HG03457 (cell line): ENCODE measurements at regions not wholly inside any gene's neighbourhood (a gene's known extent, or its start where the extent isn't known, plus 50 kb on each side); places are given as distances from the start of the nearest gene placed in this dataset.
"Not testable (repeated sequence)": the region's sequence is repeated elsewhere in the genome, so short reads cannot be mapped to it uniquely, and the experiment has no call there.

Source experiments
- ATAC-seq: cut with Tn5 transposase; IDR thresholded peaks from one replicate; pipeline ENCODE4 v1.9.1; 2021; ENCODE audit warnings: moderate number of reproducible peaks; ENCODE audit not compliant: unreplicated experiment

DNA sequence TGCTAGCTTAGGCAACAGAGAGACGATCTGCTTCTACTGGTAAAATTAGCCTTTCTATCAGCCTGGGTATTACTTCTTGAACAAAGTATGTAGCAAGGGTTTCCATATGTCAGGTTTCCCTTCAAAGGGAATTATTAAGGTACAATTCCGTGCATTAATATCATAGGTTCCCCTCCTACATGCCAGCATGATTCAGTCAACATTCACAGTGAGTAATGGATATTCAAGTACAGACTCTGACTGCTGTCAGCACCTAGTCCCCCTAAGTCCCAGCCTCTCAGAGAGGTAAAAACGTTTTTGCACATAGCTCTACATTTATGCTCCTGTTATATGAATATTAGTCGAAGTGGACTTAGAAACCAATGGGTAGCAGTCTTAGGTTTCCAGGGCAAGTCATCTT lies 322.4 kb upstream of the CCNG1 start:
- ATAC-seq: no peak

DNA sequence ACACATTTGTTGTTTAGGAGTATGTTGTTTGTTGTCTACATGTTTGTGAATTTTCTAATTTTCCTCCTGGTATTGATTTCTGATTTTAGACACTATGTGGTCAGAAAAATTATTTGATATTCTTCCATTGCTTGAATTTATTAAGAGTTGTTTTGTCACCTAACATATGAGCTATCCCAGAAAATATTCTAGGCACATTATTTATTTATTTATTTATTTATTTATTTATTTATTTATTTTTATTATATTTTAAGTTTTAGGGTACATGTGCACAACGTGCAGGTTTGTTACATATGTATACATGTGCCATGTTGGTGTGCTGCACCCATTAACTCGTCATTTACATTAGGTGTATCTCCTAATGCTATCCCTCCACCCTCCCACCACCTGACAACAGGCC lies 320.8 kb upstream of the CCNG1 start:
- not testable (repeated sequence) for ATAC-seq

DNA sequence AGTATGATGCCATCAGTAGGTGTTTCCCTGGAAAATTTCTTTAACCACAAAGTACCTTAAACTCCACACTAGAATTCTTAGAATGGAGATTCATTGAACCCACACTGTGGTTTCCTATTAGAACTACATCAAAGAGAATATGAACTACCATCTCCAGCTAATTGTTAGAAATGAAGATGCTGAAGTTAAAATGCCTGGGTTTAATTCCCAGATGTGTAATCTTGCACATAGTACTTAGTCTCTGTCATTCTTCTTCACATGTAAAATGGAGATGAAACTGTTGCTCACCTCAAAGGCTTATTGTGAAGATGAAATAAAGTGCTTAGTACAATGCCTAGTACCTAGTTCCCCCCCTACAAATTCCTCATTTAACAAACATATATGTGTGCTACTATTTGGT lies 303.3 kb upstream of the CCNG1 start:
- ATAC-seq: no peak

DNA sequence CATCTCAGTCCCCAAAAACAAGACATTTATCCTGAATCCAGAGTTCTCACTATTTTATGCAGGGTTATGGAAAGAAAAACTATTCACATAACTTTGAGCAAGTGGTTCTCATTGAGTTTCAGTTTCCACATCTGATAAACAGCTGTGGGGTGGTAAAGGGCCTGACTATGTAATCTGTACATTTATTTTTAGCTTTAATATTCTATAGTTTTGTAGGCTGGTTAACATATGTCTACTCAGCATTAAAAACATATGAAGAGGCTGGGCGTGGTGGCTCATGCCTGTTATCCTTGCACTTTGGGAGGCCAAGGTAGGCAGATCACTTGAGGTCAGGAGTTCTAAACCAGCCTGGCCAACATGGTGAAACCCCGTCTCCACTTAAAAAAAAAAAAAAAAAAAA lies 301.5 kb upstream of the CCNG1 start:
- no peak for ATAC-seq

DNA sequence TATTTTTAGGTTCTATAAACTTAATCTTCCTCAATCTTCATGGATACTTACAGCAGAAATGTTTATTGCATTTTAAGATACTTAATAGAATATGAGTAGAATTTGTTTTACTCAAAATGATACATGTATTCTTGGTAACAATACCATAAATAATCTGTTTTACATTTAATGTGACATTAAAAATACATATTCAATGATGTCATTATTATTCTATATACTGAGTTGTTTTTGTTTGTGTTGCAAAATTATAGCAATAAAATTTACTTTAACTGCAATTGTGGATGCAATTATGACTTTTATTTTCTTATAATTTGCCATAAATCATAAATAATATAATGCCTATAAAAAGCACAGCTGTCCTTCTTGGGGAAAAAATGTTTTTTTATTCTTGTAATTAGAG lies 275.9 kb upstream of the CCNG1 start:
- no peak for ATAC-seq

DNA sequence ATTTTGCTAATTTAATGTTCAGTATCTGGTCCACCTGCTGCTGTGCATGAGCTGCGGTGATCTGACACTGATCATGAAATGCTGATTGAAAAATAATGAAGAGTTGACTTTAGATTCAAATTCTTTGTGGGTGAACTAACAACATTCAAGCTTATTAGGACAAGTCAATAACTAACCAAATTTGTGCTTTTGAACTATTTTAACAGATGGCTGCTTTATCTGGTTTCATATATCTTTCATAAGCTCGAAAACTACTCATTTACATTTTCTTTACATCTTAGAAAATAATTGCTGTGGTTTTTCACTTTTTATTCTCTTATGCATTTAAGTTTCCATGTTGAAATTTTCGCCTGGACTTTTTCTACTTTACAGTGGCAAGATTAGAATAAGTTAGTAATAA lies 274.8 kb upstream of the CCNG1 start:
- no peak for ATAC-seq

DNA sequence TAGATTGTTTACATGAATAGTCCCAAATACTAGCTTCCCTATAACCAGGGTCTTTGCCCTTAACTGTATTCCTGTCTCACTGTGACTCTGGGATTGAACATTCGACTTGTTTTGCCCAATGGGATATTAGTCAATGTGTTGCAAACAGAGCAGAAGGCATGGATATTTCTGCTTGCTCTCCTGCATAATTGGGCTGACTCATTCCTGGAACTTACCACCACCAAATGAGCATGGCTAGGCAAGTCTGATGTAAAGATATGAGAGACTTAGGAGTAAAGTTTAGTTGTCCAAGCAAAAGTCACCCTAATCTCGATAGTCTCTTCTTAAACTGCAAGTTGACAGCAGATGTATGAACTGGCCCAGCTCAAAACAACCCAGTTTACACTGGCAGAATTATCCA lies 273.5 kb upstream of the CCNG1 start:
- no peak for ATAC-seq

DNA sequence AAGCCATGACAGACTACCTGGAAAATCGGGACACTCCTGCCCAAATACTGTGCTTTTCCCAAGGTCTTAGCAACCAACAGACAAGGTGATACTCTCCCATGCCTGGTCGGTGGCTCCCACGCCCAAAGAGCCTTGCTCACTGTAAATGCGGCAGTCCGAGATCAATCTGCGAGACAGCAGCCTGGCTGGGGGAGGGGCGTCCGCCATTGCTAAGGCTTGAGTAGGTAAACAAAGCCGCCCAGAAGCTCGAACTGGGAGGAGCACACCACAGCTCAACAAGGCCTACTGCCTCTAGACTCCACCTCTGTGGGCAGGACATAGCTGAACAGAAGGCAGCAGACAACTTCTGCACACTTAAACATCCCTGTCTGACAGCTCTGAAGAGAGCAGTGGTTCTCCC lies 272.1 kb upstream of the CCNG1 start:
- ATAC-seq: no peak

DNA sequence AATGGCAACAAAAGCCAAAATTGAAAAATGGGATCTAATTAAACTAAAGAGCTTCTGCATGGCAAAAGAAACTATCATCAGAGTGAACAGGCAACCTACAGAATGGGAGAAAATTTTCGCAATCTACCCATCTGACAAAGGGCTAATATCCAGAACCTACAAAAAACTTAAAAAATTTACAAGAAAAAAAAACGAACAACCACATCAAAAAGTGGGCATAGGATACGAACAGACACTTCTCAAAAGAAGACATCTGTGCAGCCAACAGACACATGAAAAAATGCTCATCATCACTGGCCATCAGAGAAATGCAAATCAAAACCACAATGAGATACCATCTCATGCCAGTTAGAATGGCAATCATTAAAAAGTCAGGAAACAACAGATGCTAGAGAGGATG lies 267.2 kb upstream of the CCNG1 start:
- not testable (repeated sequence) for ATAC-seq

DNA sequence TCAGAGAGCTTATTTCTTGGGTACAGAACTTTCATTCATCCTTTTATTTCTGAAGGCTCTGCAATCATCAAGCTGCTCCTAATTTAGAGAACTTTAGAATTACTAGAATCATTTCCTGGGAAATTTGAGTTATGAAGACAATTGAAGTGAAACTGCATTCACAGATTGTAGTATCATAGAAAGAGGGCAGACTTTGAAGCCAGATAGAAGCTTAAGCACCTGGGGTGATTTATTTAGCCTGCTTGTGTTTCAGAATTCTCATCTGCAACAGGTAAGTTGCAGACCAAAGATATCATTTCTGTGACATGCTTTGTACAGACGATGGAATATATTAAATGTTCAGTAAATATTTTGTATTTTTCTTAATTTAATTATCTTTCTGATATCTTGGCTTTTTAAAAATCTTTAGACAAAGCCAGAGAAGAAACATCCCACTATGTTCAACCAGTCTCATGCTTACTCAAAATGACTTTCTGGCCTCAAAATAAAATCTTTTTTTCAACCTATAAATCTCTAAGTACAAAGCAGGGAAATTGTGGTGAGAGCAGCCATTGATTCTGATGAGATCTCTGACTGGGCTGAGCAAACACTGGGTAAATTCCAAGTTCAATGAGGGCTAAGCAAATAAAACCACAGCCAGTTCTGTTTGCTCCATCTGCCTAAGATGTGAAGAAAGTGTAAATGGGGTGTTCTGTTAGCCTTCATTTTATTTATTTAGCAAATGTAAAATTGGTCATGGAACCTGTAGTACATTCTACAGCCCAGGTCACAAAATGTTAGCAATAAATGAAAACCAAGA lies 264.7 kb upstream of the CCNG1 start:
- no peak for ATAC-seq

DNA sequence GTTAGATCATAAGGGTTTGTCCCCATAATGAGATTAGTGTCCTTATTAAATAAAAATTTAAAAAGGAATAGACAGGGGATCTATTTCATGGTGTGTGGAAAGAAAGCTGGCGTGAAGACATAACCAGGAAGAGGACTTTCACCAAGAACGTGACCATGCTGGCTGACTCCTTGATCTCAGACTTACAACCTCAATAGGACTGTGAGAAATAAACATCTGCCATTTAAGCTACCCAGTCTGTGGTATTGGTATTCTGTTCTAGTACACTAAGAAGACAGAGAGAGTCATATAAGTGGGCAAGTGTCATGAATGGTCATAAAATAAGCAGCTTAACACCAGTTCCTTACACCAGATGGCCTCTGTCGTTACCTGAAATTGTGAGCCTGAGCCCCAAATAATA lies 259.4 kb upstream of the CCNG1 start:
- ATAC-seq: no peak

DNA sequence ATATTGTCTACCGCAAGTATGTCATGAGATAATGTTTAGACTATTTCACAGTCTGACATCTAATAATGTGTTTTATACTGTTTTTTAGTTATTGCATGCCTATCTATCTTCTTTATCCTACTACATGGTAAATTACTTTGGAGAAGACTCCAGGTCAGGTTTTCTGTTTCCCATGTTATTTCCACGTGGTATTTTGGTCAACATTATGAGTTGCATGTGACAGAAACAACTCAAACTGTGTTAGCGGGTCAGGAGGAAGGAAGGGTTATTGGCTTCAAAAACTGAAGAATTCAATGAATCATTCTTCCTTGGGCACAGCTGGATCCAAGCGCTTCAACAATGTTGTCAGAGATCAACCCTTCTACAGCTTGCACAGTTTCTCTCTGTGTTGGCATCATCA lies 252.1 kb upstream of the CCNG1 start:
- no peak for ATAC-seq

DNA sequence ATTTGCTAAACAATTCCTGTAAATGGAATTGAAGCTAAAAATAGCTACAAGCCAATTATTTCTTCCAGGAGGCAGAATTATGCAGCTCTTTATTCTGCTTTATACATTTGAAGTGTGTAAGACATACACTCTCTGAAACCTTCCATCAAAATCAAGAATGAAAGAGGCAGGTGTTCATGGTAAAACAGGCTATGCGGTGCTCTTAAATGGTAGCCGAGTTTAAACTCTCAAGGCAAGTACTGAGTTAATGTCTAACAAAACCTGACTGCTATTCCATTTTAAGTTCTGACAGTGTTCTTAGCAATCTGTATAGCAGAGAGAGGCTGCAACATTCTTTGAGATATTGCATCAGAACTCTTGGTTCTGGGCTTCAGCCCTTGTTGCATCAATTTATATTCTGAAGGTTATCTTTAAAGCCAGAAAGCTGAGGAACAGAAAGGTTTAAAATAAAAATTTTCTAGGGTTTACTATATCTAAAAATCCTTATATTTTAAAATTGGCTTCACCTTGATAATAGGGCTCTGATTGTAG lies 248.3 kb upstream of the CCNG1 start:
- ATAC-seq: no peak

DNA sequence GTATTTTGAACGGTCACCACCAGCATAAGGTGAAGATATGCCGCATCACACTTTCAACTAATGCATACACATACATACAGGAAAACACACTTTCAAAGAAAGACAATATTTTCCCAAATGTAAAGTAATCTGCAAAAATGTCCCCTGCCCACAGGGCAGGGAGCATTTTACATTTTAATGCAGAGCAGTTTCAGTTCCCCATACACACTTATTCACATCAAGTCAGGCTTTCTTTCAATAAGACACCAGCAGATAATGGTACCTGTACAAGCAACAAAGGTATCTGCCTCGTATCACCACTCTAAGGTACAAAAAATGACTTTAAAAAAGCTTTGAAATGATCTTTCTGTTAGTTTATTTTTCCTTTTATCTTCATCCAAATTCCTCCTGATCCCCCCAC lies 247.1 kb upstream of the CCNG1 start:
- no peak for ATAC-seq

DNA sequence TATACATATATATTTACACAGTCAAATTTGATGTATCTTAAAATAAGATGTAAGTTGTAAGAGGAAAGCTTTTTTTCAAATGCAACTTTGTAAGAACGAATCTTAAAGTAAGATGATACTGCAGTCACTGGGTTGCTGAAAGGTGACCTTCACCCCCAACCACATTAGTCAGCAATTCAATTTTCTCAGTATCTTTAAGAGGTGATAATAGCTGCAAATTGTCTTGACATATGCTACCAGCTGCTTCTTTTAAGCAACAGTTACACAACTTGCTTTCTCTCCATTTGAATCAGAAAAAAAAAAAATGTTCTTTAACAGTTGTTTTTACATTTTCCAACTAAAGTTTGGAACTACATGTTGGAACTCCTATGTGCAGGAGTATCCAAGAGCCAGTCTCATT lies 246.6 kb upstream of the CCNG1 start:
- no peak for ATAC-seq

DNA sequence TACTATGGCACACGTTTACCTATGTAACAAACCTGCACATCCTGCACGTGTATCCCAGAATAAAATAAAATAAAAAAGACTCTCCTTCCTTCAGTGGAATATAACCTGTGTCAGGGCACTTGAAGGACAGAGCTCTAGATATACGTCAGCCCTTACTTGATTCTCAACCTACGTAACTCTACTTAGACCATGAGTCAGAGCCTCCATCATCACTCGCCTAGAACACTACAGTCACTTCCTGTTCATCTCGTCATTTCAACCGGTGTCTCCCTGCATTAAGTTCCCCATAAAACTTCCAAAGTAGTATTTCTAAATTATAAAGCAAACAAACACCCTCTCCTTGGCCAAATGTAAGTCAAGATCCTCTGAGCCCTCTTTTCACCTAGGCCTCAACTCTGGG lies 243.5 kb upstream of the CCNG1 start:
- ATAC-seq: no peak

DNA sequence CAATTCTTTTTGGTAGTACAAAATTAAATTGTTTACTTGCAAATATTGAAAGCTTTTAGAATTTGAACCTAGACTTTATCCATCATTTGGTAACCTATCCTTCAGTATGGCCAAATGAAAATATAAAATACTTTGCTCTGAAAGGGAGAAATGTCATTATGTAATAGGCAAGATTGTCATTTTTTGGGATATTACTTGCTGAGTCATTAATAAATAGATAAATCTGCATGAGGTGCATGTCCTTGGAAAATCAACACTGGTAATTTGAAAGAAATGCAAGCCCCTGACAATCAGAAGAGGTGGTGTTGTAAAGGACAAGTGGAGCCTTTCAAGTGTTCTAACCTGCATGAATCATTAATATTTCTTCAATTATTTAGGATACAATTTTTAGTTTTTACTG lies 231.8 kb upstream of the CCNG1 start:
- ATAC-seq: no peak

DNA sequence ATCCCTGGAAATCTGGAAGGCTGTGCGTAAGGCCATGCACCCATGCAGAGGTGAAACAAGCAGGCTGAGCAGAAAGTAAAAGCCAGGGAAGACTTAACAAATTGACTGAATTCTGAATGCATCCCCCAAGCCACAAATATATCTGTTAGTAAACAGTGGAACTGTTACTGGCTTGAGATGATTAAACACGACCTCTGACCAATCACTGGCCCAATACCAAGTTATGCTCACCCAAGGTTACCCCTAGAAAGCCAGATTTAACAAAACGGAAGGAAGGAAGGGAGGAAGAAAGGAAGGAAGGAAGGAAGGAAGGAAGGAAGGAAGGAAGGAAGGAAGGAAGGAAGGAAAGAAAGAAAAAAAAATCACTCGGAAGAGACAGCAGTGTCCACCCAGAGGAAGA lies 215.8 kb upstream of the CCNG1 start:
- no peak for ATAC-seq

DNA sequence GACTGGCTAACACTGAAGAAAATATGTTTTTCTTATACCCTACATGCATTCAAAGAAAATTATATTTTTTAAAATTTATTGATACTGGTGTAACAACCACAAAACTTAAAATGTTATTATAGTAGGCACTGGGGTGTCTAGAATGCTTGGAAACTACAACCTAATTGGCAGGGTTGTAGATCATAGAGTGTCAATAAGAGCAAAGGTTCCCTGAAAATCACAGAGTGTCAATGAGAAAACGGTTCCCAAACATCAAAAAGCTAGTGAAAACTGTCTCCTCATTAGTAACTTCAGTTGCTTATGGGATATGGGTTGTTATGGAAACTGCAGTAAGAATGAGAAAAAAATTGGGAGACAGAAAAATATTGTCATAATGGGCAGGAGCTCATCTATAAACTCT lies 214.4 kb upstream of the CCNG1 start:
- ATAC-seq: no peak

DNA sequence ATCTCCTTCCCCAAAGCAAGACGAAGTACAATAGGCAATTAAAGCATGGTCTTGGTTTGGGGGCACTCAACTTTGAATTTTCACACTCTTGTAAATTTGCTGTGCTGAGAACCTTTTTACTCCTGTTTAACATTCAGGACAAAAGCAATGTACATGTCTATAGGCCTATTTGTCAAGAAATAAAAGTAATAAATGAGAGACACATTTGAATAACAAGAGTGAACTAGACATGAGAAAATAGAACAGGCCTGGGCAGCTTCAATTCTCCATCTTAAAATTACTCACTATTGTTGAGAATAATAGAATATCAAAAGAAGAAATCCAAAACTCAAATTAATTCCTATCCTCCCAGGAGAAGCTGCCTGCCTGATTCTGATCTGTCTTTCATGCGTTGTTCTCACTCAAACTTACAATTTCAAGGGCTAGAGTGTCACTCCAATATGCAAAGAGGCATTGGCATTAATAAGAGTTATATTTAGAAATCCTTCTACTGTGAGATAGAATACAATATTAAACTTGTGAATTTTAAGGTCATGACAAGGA lies 192.9 kb upstream of the CCNG1 start:
- no peak for ATAC-seq

DNA sequence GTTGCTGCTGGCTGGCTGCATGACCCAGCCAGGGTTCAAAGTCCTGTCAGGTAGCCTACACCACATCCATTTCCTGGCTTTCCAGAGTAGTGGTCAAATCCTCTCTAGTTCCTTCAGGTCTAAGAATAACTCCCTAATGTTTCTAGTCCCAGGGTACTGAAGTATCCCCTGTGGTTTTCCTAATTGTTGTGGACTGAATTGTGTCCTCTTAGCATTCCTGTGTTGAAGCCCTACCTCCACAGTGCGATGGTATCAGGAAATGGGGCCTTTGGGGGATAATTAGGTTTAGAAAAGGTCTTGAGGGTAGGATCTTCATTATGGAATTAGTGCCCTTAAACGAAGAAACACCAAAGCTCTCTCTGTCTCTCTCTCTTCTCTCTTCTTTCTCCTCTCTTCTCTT lies 191.8 kb upstream of the CCNG1 start:
- ATAC-seq: no peak

DNA sequence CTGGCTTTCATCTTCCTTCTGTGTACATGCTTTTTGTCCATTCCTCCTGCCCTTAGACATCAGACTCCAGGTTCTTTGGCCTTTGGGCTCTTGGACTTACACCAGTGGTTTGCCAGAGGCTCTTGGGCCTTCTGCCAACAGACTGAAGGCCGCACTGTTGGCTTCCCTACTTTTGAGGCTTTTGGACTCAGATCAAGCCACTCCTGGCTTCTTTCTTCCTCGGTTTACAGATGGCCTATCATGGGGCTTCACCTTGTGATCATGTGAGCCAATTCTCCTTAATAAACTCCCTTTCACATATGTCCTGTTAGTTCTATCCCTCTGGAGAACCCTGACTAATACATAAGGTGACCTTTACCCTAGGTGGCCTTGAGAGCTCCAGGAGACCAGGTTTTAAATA lies 189.1 kb upstream of the CCNG1 start:
- ATAC-seq: no peak

DNA sequence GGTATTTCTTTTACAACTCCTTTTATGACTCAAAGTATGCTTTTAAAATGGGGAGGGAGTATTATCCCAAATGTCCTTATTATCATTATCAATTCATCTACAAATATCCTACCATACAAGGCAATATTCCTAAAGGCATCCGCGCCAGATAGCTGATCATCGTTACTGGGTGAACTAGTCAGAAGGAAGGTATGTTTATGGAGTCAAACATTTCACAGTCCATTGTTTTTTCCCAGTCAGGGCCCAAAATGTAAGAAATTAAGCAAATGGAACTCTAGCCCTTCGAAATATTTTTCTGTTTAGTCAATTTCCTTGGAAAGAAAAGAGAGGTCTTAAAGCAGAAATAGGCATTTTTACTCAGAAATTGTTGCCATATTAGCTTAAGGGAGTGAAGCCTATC lies 188.5 kb upstream of the CCNG1 start:
- ATAC-seq: no peak
